ENCODE measurements at regions not wholly inside any gene's neighbourhood (a gene's known extent, or its start where the extent isn't known, plus 50 kb on each side); places are given as distances from the start of the nearest gene placed in this dataset.
"Not testable (repeated sequence)": the region's sequence is repeated elsewhere in the genome, so short reads cannot be mapped to it uniquely, and the experiment has no call there.

DNA sequence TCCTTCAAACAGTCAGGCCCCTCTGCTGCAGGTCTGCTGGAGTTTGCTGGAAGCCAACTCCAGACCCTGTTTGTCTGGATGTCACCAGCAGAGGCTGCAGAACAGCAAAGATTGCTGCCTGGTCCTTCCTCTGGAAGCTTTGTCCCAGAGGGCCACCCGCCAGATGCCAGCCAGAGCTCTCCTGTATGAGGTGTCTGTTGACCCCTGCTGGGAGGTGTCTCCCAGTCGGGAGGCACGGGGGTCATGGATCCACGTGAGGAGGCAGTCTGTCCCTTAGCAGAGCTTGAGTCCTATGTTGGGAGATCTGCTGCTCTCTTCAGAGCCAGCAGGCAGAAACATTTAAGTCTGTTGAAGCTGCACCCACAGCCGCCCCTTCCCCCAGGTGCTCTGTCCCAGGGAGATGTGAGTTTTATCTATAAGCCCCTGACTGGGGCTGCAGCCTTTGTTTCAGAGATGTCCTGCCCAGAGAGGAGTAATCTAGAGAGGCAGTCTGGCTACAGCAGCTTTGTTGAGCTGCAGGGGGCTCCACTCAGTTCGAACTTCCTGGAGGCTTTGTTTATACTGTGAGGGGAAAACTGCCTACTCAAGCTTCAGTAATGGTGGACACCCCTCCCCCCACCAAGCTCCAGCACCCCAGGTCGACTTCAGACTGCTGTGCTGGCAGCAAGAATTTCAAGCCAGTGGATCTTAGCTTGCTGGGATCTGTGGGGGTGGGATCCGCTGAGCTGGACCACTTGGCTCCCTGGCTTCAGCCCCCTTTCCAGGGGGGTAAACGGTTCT lies 72.1 kb downstream of the OGFRL1 start:
- DNase-seq = not testable (repeated sequence)

DNA sequence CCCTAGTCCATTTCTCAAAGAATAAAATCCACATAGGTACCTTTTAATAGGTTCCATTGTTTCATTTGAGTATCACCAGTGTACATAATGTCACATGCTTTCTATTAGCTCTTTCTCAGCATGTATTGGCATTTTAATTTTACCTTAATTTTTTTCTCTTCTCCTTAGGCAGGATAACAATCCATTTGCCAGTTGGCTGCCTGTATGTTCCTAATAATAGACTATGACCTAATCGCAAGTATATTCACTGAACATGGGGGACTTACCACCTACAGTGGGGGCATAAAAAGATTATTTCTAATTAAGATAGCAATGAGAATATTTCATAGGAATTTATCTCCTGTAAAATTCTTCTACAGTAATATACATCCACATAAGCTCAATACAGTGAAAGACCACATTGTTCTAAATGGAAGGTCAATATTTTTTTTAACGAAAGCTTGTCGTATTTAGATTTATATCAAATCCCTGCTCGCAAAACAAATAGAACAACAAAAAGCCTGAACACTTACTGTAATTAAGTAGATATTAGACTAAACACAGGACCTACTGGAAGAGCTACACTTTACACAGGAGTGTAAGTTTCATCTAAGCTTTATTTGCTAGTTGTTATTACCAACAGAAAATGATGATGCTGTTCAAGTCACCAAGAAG lies 76.4 kb downstream of the OGFRL1 start:
- no peak for DNase-seq

DNA sequence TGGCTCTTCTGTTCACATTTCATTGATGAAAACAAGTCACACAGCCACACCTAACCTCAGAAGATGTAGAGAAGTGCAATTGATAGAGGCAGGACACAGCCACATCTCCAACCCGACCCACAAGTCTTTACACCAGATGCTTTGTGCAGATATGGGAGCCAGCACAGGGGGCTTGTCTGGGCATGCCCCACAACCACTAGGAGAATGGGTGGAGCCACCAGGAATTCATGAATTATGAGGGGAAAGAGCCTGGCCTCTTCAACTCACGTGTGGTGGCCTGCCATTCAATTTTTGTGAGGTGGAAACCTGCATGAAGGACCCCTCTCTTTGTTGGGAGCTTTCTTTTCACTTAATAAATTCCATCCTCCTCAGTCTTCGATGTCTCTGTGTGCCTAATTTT lies 79.1 kb downstream of the OGFRL1 start:
- no peak for DNase-seq

DNA sequence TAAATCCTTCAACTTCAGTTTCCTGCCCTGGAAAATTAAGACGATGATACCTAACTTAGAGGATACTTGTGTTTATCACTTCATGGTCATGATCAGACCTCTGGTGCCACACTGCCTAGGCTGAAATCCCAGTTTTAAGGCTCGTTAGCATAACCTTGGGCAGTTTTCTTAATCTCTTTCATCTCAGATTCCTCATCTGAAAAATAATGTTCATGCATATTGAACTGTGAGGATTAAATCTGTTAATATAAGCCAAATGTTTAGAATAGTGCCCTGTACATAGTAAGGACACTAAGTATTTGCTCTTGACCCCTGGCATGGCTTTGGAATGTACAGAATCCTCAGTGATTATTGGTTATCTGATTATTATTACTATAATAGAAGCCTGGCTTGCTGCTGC lies 79.7 kb downstream of the OGFRL1 start:
- DNase-seq = no peak

DNA sequence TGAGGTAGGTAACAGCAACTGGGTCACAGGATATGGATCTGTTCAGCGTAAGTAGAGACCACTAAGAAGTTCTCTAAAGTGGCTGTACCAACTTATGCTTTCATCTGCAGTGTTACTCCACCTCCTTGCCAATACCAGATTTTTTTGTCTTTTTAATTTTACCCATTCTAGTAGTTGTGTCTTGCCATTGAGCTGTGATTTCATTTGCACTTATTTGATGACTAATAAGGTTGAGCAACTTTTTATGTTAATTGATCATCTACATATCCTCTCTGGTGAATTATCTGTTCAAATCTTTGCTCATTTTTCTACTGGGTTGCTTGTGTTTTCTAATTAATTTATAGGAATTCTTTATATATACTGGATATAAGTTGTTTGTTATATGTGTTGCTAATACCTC lies 82.9 kb downstream of the OGFRL1 start:
- no peak for DNase-seq

DNA sequence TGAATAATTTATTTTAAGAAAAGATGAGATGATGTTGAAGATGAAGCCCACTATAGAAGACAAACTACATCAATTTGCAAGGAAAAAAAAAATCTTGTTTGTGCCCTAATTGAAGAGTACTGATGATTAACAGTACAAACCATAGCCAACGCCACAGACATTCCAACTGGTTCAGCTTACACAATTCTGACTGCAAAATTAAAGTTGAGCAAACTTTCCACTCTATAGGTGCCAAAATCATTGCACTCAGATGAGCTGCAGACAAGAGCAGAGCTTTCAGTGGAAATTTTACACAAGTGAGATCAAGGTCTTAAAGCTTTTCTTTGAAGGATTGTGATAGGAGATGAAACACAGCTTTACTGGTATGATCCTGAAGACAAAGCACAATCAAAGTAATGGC lies 85.3 kb downstream of the OGFRL1 start:
- DNase-seq = no peak

DNA sequence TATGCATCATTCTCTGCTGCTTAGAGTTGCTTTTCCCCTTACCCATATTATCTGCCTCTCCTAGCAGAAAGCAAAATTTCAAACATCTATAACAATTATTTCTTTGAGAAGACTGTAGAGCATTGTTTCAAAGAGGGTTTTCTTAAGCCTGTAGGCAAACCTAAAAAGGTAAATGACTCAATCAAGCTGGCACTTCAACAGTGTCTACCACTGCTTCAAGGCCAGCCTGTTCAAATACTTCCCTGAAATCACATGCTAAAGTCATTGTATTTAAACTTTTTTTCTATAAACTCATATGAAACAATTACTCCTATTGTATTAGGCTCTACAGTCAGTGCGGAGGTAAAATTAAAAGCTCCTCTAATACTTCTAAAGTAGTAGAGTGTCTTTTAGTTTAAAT lies 87.1 kb downstream of the OGFRL1 start:
- no peak for DNase-seq

DNA sequence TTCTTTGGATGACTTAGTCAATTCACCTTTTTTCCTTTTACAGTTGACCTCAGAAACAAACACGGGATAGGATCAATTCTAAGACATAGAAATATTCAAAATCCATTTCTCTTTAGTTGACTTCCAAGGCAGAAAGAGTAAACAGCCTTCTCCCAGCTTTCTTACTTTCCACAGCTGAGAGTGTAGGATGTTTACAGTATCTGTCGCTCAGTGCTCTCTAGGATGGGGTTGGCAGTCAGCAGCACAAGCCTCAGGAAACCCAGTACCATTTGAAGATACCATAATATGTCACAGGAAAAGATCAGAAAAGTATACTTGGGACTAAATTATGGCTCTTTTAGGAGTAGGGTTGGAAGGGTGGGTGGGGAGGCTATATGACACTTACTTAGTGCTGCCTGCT lies 88.2 kb downstream of the OGFRL1 start:
- no peak for DNase-seq

DNA sequence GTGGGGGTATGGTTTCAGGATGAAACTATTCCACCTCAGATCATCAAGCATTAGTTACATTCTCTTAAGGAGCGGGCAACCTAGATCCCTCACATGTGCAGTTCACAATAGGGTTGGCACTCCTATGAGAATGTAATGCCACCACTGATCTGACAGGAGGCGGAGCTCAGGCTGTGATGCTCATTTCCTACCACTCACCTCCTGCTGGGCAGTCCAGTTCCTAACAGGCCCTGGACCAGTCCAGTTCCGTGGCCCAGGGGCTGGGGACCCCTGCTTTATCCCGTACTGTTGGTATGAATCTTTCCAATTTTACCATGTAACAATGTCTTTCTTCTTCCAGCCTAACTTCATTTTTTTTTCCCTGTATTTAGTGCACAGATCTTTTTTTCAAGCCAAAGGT lies 94.9 kb downstream of the OGFRL1 start:
- DNase-seq = no peak

DNA sequence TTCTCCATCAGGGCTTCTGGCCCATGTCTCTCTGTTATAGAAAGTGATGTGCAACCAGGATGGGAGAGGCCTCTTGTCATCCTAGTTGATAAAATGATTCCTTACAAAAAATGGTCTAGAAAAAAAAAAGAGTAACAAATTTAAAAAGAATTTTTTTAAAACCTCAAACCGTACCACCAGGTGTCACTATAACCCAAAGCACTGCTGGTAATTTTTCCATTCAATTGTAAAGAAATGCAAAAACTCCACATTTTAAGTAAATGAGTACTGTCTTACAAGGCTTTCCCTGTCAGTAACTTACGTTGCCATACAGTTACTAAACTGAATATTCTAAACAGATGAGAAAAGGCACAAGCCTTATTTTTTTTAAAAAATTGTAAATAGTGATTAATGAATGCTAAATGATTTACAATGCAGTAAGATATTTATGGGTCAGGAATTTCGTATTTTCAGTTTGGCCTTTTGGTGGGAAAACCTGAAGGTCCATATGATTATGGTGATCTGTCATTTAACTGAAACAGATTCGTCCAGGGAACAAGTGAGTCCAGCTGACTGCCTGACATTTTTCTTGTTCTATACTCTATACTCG lies 95.4 kb downstream of the OGFRL1 start:
- DNase-seq = peak; percentile 6

DNA sequence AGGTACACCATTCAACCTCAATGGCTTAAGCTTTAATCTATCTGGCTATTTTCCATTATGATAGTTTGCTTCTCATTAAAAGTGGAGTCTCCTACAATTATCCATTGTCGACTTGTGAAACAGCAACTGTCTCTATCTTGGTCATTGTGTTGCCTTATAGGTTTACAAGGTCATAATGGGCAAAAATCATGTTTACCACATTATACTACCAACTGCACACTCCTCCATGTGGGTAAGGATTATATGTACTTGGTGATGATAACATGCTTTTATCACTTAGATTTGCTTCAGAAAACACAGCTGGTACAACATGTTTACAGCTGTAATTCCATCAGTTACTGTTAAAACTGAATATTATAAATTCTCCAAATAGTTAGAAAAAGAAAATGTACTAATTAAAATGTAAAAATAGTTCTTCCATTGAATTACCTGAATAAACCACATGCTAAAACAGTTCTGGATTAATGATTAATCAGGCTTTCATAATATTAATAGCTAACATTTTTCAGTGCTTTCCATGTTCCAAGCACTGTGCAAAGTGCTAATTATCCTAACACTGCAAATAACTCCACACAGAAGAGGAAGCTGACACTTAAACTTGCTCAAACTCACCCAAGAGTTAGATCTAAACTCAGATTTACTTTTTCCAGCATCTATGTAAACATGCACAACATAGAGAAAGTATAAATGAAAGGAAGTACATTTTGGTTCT lies 96.7 kb downstream of the OGFRL1 start:
- no peak for DNase-seq

DNA sequence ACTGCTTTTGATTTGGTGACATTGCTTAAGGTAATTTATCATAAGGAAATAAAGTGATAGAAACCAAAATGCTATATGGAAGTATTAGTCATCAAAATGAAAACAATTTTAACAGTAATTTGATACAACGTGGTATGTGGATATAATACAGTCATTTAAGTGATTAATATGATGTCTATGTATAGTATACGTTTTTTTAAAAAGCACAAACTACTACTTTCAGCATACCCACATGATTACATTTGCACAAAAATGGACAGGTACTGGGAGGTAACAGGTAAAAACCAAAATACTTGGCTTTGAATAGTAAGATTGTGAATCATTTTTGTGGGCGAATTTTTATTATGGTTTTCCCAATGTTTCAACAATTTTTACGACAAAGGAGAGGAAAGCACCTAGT lies 97.6 kb downstream of the OGFRL1 start:
- DNase-seq = no peak

DNA sequence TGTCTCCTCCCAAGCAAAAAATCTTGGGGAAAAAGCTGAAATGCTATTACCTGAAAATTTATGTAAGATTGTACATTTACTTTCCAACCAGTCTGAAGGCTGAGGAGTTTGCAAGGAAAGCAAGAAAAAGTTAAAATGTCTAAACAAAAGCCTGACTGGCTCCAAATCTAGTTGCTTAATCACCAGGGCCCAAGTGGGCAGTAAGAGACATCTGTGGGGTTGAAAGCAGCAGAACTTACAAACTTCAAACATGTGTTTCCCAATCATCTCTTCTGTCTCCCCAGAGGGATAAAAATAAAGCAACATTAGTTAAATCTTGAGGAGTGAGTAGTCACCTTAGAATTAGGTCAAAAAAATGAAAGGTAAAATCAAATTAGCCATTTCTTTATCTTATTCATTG lies 98.6 kb downstream of the OGFRL1 start:
- DNase-seq = no peak

DNA sequence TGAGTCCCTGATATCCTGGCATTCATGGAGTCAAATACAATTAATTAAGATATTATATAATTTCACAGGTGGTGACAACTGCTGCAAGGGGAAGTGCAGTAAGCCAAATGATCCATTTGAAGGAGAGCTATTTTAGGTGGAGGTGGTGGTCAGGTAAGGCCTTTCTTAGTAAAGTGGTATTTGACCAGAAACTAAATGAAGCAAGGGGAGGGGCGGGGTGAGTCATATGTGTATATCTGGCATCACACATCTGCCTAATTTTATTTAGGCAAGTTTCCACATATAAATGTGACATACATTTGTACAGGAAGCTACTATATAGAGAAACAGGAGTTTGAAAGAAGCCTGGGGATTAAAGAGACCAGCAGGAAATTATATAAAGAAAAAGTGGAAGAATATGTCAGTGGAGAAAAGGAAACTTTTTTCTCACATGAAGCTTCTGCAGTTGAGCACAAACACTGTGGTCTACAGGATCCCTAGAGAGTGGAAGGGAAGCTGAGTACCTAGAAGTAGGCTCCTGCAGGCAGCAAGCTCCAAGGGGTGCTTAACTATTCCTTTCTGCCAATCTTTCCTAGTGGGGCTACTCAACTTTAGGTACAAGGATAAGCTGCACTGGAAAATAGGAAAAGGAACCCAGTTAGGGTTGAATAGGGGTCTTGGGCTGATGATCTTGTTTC lies 99.6 kb downstream of the OGFRL1 start:
- DNase-seq = no peak

DNA sequence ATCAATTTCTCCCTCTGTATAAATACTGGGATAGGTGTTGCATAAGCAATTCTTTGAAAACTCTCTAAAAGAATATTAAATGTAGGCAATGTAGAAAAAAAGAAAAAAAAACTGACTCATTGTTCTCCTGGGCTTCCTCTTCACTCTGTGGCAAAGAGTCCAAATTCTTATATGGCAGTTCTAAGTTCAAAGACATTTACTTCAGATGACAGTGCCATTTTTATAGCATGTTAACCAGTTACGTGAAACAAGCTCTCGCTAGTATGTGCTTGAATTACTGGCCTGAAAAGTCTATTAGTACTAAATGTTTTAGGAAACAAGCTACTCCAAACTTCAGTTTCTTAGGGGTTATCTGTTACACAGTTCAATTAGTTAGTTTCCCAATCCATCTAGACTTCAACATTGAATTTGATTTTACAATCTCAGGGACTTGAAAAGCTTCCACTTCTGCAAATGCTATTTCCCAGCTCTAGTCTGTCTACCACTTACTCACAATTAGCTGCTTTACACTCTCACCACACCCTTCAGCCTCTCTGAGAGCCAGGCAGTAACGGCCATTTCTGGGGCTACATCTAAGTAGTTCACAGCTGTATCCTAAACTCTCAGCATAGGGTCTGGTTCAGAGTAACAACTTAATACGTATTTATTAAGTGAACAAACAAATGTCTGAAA lies 100.4 kb downstream of the OGFRL1 start:
- no peak for DNase-seq

DNA sequence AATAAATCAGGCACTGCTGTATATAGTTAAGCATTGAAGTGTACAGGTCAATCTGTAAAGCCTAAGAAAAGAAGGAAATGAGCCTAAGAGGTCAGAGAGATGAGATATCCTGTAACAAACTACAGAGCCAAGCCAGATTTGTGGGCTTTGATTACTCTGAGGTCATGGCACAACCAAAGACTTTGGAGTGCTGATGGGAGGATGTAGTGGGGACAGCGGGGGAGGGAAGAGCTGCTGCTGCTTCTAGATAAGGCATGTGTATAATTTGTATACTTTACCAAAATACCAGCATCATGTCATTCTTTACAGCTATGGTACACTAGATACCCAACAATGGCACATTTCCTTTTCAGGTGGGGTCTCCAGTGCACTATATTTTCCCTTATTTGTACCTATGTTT lies 102.5 kb downstream of the OGFRL1 start:
- DNase-seq = no peak

DNA sequence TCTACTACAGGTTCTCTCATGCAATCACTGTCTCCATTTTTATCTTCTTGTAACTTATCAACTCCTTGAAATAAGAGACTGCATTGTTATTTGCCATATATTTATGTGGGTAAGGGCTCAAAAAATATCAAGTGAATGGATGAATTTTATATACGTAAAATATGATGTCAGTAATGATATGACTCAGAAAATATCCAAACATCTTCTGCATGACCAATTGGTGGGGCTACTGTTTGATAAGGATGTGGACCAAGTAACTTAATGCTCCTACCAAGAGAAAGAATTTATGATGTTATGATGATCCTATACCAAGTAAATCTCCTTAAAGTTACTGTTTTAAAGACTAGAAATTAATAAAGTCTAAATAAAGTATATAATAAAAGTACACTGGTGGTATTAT lies 103.7 kb downstream of the OGFRL1 start:
- DNase-seq = no peak

DNA sequence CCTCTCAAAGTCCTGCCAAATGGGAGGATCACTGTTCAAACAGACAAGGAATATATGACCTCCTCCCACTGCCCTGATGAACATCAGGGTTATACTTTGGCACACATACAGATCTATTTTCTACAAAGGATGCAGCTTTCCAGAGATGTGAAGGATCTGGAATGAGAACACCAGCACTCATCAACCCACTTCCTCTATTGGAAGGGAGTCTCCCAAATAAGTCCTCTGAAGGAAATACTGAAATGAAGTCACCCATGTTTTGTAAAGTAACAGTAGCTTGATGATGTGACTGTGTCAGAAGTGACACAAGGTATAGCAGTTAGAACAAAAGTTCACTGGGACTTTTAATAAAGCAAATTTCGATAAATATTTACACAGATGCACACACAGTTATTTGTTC lies 104.9 kb downstream of the OGFRL1 start:
- DNase-seq = no peak

DNA sequence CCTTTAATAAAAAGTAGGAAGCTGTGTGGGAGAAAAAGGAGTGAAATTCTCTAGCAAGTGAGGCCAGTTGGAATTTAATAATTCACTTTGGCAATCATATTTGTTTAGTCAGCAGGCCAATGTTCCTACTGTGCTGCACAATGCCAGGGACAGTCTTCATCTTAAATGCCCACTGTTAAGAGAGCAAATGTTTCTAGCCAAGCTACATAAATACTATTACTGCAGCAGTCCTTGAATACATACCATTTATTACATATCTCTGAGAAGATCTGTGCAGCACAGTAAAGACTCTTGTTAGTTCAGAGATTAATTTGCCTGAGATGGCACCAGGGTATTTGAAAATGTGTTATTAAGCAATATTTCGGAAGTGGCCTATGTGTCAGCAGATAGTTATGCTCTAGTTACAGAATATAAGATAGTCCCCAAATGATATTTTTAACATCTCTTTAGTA lies 105.4 kb downstream of the OGFRL1 start:
- DNase-seq = no peak

DNA sequence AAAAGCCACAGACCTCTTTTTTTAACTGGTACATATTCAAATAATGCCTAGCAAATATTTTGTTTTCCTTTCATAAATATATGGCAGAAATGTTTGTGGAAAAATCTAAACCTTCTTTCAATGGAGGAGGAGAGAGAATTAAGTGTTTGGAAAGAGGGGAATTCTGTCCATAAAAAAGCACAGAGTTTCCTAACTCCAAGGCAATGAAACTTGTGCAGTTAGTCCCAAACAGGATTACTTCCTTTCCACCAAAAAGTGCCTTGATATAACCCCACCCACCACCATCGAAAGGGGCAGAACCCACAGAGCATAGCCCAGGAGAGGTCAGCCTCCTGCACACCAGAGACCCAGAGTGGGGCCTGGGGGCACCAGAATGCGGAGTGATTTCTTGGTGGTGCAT lies 106.3 kb downstream of the OGFRL1 start:
- no peak for DNase-seq

DNA sequence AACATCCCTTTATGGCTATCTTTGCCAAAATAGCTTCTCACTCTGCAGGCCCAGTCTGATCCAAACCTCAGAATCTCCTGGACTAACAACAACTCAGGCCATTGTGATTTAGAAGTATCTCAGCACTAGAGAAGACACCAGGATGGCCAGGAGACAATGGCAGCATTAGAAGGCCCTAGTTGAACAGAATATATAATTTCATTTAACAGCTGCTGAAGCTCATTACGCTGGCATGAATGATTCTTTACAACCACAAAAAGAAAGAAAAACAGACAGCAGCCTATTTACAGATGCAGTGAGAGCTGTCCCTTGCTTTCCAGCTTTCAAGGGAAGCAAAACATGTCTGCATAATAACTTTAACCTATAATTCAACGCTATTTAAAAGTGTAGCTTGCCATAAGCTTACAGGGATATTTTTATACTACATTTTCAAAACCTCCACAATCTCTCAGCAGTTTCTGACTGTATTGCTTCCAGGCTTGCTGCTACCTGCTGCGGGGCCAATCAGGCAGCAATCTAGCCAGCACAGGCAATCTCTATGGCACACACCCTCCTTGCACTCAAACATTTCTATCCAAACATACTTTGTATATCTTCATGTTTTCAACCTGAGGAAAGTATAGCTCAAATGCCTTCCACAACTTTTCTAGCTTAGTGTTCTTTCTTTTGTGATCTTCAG lies 107.3 kb downstream of the OGFRL1 start:
- no peak for DNase-seq

DNA sequence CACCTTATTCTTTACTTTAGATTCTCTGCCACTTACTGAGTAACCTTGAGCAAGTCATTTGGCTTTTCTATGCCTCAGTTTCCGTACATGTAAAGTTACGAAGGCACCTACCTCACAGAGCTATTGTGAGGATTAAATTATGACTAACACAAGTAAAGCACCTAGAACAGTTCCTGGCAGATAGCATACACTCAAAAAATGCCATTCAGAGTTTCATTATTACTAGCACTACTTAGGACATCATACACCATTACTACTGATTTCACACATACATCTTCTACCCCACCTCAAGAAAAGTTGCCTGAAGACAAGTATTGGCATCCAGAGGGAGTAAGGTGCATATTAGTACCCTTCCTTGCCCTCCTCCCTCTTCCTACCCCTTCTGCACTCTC lies 107.8 kb downstream of the OGFRL1 start:
- no peak for DNase-seq
